Body of pancreas (tissue), 4 donors: ENCODE measurements at regions not wholly inside any gene's neighbourhood (a gene's known extent, or its start where the extent isn't known, plus 50 kb on each side); places are given as distances from the start of the nearest gene placed in this dataset.

Source experiments
- ATAC-seq: fragments of 150-250 bp; one replicate; pipeline ENCODE4 v1.9.1; 2016
- DNase-seq, 4 donors: peaks; one replicate each; pipeline ENCODE4 v3.0.0-alpha.2; 2019
- H3K27ac ChIP-seq, 4 donors: fragments of 200-600 bp; sonication (generic); 1 replicate in 3 of 4; 2 replicates in 1 of 4; pipeline versions ENCODE4 v1.5.1 to v1.6.1; 2016 to 2019; ENCODE audit warnings: mild to moderate bottlenecking in 1 of 4, mixed read lengths in 1 of 4, moderate library complexity in 1 of 4
- H3K27me3 ChIP-seq, 2 donors: fragments of 200-600 bp; sonication (generic); one replicate each; pipeline ENCODE4 v1.6.0; 2016; ENCODE audit warnings: mild to moderate bottlenecking in 1 of 2
- H3K36me3 ChIP-seq, 2 donors: fragments of 200-600 bp; sonication (generic); replicated peaks in 1 of 2; 2 replicates each; pipeline ENCODE4 v1.5.1; 2016; ENCODE audit warnings: low read depth in 2 of 2; ENCODE audit not compliant: insufficient read depth in 1 of 2
- H3K4me1 ChIP-seq: fragments of 200-600 bp; sonication (generic); one replicate; pipeline ENCODE4 v1.6.0; 2016
- H3K4me3 ChIP-seq, 2 donors: fragments of 200-600 bp; sonication (generic); 1 replicate in 1 of 2; 2 replicates in 1 of 2; pipeline ENCODE4 v1.5.1; 2016 to 2019
- H3K9me3 ChIP-seq, 3 donors: fragments of 200-600 bp; sonication (generic); 1 replicate in 2 of 3; 2 replicates in 1 of 3; pipeline ENCODE4 v1.5.1; 2016
- CTCF ChIP-seq, 7 experiments: fragments of 450-650 bp in 4 of 7; fragments of 200-600 bp in 3 of 7; sonication (generic) in 3 of 7; IDR thresholded peaks; one replicate each; pipeline ENCODE4 v1.5.1; 2016 to 2019; ENCODE audit warnings: antibody characterized with exemption in 7 of 7
- POLR2A ChIP-seq, 3 donors: fragments of 450-650 bp; IDR thresholded peaks; one replicate each; pipeline ENCODE4 v1.6.1; 2016; ENCODE audit warnings: antibody characterized with exemption in 3 of 3, mild to moderate bottlenecking in 2 of 3
- WGBS, 2 donors: methylation state at CpG; one replicate each; pipeline ENCODE4 v1.1.5; 2017; 5-methylcytosine and 5-hydroxymethylcytosine counted together
- intact Hi-C: fragments of 100-400 bp; cut with DNase I; formaldehyde crosslinking; loops from one replicate; pipeline ENCODE4 v1.15.1; 2023

- intact Hi-C loops: no loop called here
- Histone ChIP-seq H3K4me1 (no peaks in the 10 kb centered on the region), H3K9me3 (no peaks in the 10 kb centered on the region), H3K36me3 (no peaks in the 10 kb centered on the region), H3K4me3 (no peak overlapping the region), H3K27me3 (no peaks in the 10 kb centered on the region), H3K27ac (no peak overlapping the region)
- no peak for TF ChIP-seq CTCF (IDR thresholded peaks at IDR 0.05)
- TF ChIP-seq POLR2A (IDR thresholded peaks at IDR 0.05): no peak
- ATAC-seq (no peak), DNase-seq (no peak)
- WGBS, 2 donors: 90 to 95% methylated on average over 9 of the region's 9 CpGs
Observed at GRCh38 chr10:43969506-43969905, 320.8 kb upstream of the ZNF32 start.

- TF ChIP-seq CTCF (IDR thresholded peaks at IDR 0.05) (no peak), POLR2A (IDR thresholded peaks at IDR 0.05) (no peak)
- ATAC-seq: no peak
- intact Hi-C loops: no loop called here
- DNase-seq: no peak
- Histone ChIP-seq H3K36me3 (no peaks in the 10 kb centered on the region), H3K4me3 (no peak overlapping the region), H3K27me3 (no peaks in the 10 kb centered on the region), H3K9me3 (no peaks in the 10 kb centered on the region), H3K27ac (no peak overlapping the region), H3K4me1 (no peaks in the 10 kb centered on the region)
- WGBS, 2 donors: 82 to 83% methylated on average over 14 of the region's 14 CpGs
Observed at GRCh38 chr10:43968961-43969360, 320.3 kb upstream of the ZNF32 start.

GRCh38 chr10:43968076-43968475 lies 319.4 kb upstream of the ZNF32 start:
- intact Hi-C loops: no loop called here
- no peak overlapping the region for H3K4me3 ChIP-seq
- no peaks in the 10 kb centered on the region for H3K4me1 ChIP-seq
- H3K9me3 ChIP-seq: no peaks in the 10 kb centered on the region
- H3K36me3 ChIP-seq: no peaks in the 10 kb centered on the region
- no peaks in the 10 kb centered on the region for H3K27me3 ChIP-seq
- no peak for TF ChIP-seq CTCF (IDR thresholded peaks at IDR 0.05)
- no peak for TF ChIP-seq POLR2A (IDR thresholded peaks at IDR 0.05)
- no peak for DNase-seq
- no peak for ATAC-seq
- WGBS, 2 donors: 57 to 70% methylated on average over 1 of the region's 1 CpG
- H3K27ac ChIP-seq: no peak overlapping the region

- DNase-seq: no peak
- H3K27ac ChIP-seq: no peak overlapping the region
- peaks cover 6% of the 10 kb centered on the region for H3K4me1 ChIP-seq
- H3K36me3 ChIP-seq: no peaks in the 10 kb centered on the region
- TF ChIP-seq POLR2A (IDR thresholded peaks at IDR 0.05) (no peak), CTCF (IDR thresholded peaks at IDR 0.05) (no peak)
- no peak for ATAC-seq
- no peaks in the 10 kb centered on the region for H3K9me3 ChIP-seq
- 89 to 98% methylated on average over 3 of the region's 3 CpGs for WGBS, 2 donors
- intact Hi-C loops: no loop called here
- no peak overlapping the region for H3K4me3 ChIP-seq
- no peaks in the 10 kb centered on the region for H3K27me3 ChIP-seq
Observed at GRCh38 chr10:43966571-43966965, 317.9 kb upstream of the ZNF32 start.

- Histone ChIP-seq H3K27me3 (no peaks in the 10 kb centered on the region), H3K27ac (no peak overlapping the region), H3K9me3 (no peaks in the 10 kb centered on the region), H3K36me3 (no peaks in the 10 kb centered on the region), H3K4me1 (peaks cover 11% of the 10 kb centered on the region), H3K4me3 (no peak overlapping the region)
- intact Hi-C loops: no loop called here
- WGBS, 2 donors: 87 to 90% methylated on average over 6 to 7 of the region's 7 CpGs
- ATAC-seq (no peak), DNase-seq (no peak)
- TF ChIP-seq POLR2A (IDR thresholded peaks at IDR 0.05) (no peak), CTCF (IDR thresholded peaks at IDR 0.05) (no peak)
Observed at GRCh38 chr10:43965918-43966570, 317.4 kb upstream of the ZNF32 start.
